Tibial nerve (tissue), 4 donors: ENCODE measurements at regions not wholly inside any gene's neighbourhood (a gene's known extent, or its start where the extent isn't known, plus 50 kb on each side); places are given as distances from the start of the nearest gene placed in this dataset.
A peak's percentile ranks its signal among the peaks of the same experiment; 100 is the strongest.

ENCODE experiments used
- DNase-seq, 2 donors: peaks; one replicate each; pipeline ENCODE4 v3.0.0-alpha.2; 2019; ENCODE audit warnings: low spot score in 2 of 2
- H3K27ac ChIP-seq, 4 donors: fragments of 200-600 bp; sonication (generic) in 3 of 4; one replicate each; pipeline ENCODE4 v1.5.1; 2017 to 2019; ENCODE audit warnings: mild to moderate bottlenecking in 1 of 4
- H3K27me3 ChIP-seq, 2 donors: fragments of 200-600 bp; sonication (generic) in 1 of 2; one replicate each; pipeline versions ENCODE4 v1.5.1 to v1.6.0; 2017 to 2019
- H3K36me3 ChIP-seq, 3 donors: fragments of 200-600 bp; sonication (generic); one replicate each; pipeline ENCODE4 v1.5.1; 2018 to 2019
- H3K4me1 ChIP-seq, 4 donors: fragments of 200-600 bp; sonication (generic) in 3 of 4; one replicate each; pipeline ENCODE4 v1.5.1; 2017 to 2019
- H3K4me3 ChIP-seq, 4 donors: fragments of 200-600 bp; sonication (generic) in 3 of 4; one replicate each; pipeline ENCODE4 v1.5.1; 2017 to 2019; ENCODE audit warnings: mild to moderate bottlenecking in 1 of 4, moderate library complexity in 1 of 4
- H3K9me3 ChIP-seq, 4 donors: fragments of 200-600 bp; sonication (generic) in 3 of 4; one replicate each; pipeline ENCODE4 v1.5.1; 2017 to 2019
- EP300 ChIP-seq, 2 donors: sonication (generic); formaldehyde crosslinking; IDR thresholded peaks; one replicate each; pipeline ENCODE4 v1.6.1; 2017; ENCODE audit warnings: antibody characterized with exemption in 2 of 2, mild to moderate bottlenecking in 1 of 2
- POLR2A ChIP-seq, 2 donors: fragments of 450-650 bp; IDR thresholded peaks; one replicate each; pipeline ENCODE4 v1.6.1; 2017; ENCODE audit warnings: antibody characterized with exemption in 2 of 2, mild to moderate bottlenecking in 2 of 2, moderate library complexity in 2 of 2
- WGBS, 2 donors: methylation state at CpG; one replicate each; pipeline ENCODE4 v1.1.5; 2018; 5-methylcytosine and 5-hydroxymethylcytosine counted together
- TF ChIP-seq, protein P1 (sequence below), 5 experiments: fragments of 200-600 bp in 3 of 5; fragments of 450-650 bp in 2 of 5; sonication (generic) in 3 of 5; IDR thresholded peaks; one replicate each; pipeline ENCODE4 v1.5.1; 2016 to 2019; ENCODE audit warnings: antibody characterized with exemption in 5 of 5, mild to moderate bottlenecking in 3 of 5, moderate library complexity in 2 of 5

DNA sequence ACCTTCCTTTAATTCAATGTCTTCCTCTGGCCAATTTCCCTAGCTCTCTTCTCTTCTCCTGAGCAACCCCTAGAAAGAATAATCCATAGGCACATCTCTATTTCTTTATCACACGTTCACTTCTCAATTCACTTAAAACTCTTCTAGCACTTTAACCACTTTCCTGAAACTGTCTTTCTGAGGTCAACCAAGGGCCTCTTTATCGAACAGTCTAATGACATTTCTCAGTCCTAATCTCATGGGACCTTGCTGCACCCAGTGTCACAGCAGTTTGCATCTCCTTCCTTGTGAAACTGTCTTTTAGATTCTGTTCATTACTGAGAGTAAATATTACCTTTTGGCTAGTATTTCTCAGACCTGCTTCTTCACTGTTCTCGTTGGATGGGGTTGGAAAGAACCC lies 285.3 kb upstream of the RASGEF1B start:
- H3K4me3 ChIP-seq: no peak overlapping the region
- no peak overlapping the region for H3K27ac ChIP-seq
- H3K4me1 ChIP-seq: peaks cover 0 to 7% (median 0%) of the 10 kb centered on the region in 4 donors
- H3K9me3 ChIP-seq: no peaks in the 10 kb centered on the region
- TF ChIP-seq, protein P1, sequence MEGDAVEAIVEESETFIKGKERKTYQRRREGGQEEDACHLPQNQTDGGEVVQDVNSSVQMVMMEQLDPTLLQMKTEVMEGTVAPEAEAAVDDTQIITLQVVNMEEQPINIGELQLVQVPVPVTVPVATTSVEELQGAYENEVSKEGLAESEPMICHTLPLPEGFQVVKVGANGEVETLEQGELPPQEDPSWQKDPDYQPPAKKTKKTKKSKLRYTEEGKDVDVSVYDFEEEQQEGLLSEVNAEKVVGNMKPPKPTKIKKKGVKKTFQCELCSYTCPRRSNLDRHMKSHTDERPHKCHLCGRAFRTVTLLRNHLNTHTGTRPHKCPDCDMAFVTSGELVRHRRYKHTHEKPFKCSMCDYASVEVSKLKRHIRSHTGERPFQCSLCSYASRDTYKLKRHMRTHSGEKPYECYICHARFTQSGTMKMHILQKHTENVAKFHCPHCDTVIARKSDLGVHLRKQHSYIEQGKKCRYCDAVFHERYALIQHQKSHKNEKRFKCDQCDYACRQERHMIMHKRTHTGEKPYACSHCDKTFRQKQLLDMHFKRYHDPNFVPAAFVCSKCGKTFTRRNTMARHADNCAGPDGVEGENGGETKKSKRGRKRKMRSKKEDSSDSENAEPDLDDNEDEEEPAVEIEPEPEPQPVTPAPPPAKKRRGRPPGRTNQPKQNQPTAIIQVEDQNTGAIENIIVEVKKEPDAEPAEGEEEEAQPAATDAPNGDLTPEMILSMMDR (IDR thresholded peaks at IDR 0.05): no peak
- no peak for TF ChIP-seq EP300 (IDR thresholded peaks at IDR 0.05)
- TF ChIP-seq POLR2A (IDR thresholded peaks at IDR 0.05): no peak
- WGBS, 2 donors: 77 to 79% methylated on average over 3 of the region's 3 CpGs
- no peaks in the 10 kb centered on the region for H3K36me3 ChIP-seq
- no peaks in the 10 kb centered on the region for H3K27me3 ChIP-seq
- no peak for DNase-seq

DNA sequence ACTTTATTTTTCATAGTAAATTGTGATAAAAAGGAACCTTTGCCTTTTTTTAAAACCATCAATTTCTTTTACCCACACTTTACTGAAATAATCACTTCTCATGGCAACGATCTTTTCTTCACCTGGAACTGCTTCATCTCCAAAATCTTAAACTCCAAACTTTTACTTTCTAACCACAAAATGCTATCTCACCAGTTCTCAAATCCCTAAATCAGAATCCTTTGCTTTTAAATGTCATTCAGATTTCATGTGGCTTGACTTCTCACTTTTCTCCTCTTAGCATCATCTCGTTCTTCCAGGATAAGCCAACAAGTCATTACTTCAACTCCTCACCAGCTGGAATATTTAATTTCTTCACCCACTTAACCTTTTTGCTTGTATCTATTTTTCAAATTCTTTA lies 284.3 kb upstream of the RASGEF1B start:
- no peaks in the 10 kb centered on the region for H3K9me3 ChIP-seq
- DNase-seq: no peak
- H3K4me1 ChIP-seq: peaks cover 0 to 7% (median 0%) of the 10 kb centered on the region in 4 donors
- H3K4me3 ChIP-seq: no peak overlapping the region
- H3K27ac ChIP-seq: no peak overlapping the region
- 51 to 52% methylated on average over 2 of the region's 2 CpGs for WGBS, 2 donors
- H3K36me3 ChIP-seq: no peaks in the 10 kb centered on the region
- no peaks in the 10 kb centered on the region for H3K27me3 ChIP-seq
- TF ChIP-seq EP300 (IDR thresholded peaks at IDR 0.05): no peak
- TF ChIP-seq, protein P1 (IDR thresholded peaks at IDR 0.05): no peak
- TF ChIP-seq POLR2A (IDR thresholded peaks at IDR 0.05): no peak

DNA sequence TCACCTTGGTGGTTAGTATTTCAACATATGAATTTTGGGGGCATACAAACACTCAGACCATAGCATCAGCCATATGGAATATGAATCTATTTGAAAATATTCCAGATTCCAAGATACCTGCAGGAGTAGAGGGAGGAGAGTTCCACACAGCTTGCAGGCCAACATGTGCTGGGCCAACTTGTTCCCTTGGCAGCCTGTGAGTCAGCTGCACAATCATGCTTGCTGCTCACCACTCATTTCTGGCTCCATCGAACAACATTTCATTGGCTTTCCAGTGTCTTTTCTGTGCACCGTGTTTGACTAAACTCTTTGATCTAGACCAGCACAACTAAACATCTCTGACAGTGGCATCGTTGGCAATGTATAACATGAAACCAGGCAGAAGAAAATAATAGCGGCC lies 282.5 kb upstream of the RASGEF1B start:
- H3K9me3 ChIP-seq: no peaks in the 10 kb centered on the region
- WGBS, 2 donors: 86 to 94% methylated on average over 4 of the region's 4 CpGs
- peaks cover 0 to 6% (median 0%) of the 10 kb centered on the region in 4 donors for H3K4me1 ChIP-seq
- no peak overlapping the region for H3K4me3 ChIP-seq
- TF ChIP-seq EP300 (IDR thresholded peaks at IDR 0.05) (no peak), POLR2A (IDR thresholded peaks at IDR 0.05) (no peak)
- TF ChIP-seq, protein P1 (IDR thresholded peaks at IDR 0.05): no peak
- no peaks in the 10 kb centered on the region for H3K36me3 ChIP-seq
- no peak overlapping the region for H3K27ac ChIP-seq
- DNase-seq: no peak
- no peaks in the 10 kb centered on the region for H3K27me3 ChIP-seq

DNA sequence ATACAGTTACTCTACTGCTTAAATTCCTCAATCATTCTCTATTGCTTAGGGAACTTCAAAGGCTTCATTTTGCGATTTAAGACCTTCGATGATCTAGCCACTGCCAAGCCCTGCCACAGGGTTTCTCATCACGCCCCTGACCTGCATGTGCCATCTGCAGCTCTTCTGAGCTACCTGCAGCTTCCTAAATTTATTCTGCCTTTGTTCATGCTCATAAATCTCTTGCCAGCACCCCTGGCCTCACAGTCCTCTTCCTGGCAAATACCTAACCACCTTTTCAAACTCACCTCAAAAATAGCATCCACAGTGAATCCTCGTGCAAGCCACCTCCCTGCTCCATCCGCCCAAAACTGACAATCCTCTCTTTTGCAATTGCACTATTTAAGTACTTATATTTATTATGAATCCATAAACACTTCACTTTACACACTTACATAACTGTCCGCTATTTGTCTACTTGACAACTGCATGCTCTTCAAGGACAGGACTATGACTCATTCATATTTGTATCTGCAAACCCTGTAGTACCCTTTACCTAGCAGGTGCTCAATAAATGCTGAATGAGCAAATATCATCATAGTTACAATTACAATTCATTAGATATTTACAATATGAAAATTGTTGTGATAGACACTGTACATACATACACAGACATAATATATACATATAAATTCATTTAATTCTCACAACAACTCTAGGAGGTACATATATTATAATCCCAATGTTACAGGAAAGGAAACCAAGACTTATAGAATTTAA lies 280.0 kb upstream of the RASGEF1B start:
- Histone ChIP-seq H3K9me3 (no peaks in the 10 kb centered on the region), H3K27me3 (no peaks in the 10 kb centered on the region), H3K36me3 (no peaks in the 10 kb centered on the region), H3K27ac (no peak overlapping the region), H3K4me3 (no peak overlapping the region), H3K4me1 (peaks cover 0 to 7% (median 0%) of the 10 kb centered on the region in 4 donors)
- no peak for DNase-seq
- no peak for TF ChIP-seq EP300 (IDR thresholded peaks at IDR 0.05)
- 92 to 96% methylated on average over 6 of the region's 6 CpGs for WGBS, 2 donors

DNA sequence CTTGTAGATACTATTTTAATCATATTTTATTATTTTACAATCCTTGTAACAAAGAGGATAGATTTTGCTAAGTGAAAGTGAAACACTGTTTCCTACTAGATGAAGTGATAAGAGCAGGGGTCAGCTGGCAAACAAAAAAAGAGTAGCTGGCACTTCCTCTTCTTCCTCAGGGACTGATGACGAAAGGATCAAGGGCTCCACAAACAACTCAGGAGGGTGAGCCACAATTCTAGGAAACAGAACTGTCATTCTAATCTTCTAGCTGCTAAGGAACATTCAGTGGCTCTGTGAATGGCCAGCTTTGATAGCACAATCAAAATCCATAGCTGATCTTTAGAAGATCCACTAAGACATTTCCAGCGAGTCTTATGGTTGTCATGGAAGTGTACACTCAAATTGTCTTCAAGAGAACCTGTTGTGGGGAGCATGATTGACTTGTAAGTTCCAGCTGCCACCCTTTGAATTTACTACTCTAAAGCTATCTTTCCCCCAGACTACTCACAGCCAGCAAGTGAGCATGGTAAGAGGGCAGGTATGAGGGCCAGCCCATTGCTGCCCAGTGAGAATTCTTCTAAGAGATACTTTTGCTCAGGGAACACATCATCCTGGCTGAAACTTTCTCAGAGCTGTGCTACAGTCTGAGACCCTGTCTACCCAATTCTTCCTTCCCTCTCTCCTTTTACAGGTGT lies 275.7 kb upstream of the RASGEF1B start:
- no peaks in the 10 kb centered on the region for H3K9me3 ChIP-seq
- no peak overlapping the region for H3K4me3 ChIP-seq
- WGBS, 2 donors: 34 to 44% methylated on average over 2 of the region's 2 CpGs
- TF ChIP-seq EP300 (IDR thresholded peaks at IDR 0.05): peak in 1 of 2 donors; percentile 33
- TF ChIP-seq, protein P1 (IDR thresholded peaks at IDR 0.05): no peak
- peak overlapping the region in 1 of 4 donors; percentile 20 for H3K27ac ChIP-seq
- no peaks in the 10 kb centered on the region for H3K36me3 ChIP-seq
- no peaks in the 10 kb centered on the region for H3K27me3 ChIP-seq
- peaks cover 0 to 12% (median 0%) of the 10 kb centered on the region in 4 donors for H3K4me1 ChIP-seq
- no peak for DNase-seq
